ENCODE measurements at regions not wholly inside any gene's neighbourhood (a gene's known extent, or its start where the extent isn't known, plus 50 kb on each side); places are given as distances from the start of the nearest gene placed in this dataset.

DNA sequence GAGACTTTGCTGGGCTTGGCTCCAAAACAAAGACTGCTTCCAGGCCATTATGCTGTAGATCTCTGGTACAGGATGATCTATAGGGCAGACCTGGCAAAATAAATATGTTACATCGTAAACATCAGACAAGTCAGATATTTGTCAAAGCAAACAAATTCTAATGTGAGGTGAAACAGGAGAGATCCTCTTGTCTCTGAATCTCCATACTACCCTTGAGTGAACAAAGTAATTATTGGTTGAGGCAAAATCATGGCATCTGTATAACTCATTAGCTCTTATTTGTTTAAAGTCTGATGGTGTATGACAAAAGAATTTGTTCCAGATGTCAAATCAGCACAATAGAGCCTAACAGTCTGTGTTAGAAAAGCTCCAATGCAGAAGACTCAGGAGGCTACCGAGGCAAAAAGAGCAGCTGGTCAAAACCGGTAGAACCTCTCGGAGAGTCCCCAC, 1291.5 kb downstream of the TYW1 start:
- ATAC-seq (ENCODE audit: low read depth), result no peak
- no peak overlapping the region for H2BK15ac ChIP-seq (ENCODE audit: low read depth, low read length)
- no peak overlapping the region for H3K4me3 ChIP-seq (ENCODE audit: insufficient read depth, low read depth, low read length)
- H4K91ac ChIP-seq (ENCODE audit: insufficient read depth, low read depth, low read length), result no peak overlapping the region
- no peak overlapping the region for H2AFZ ChIP-seq (replicated peaks; ENCODE audit: low read length, poor library complexity)
- no peak overlapping the region for H3K4ac ChIP-seq (ENCODE audit: low read depth, low read length)
- ChIA-PET POLR2A (ENCODE audit: unreplicated experiment) (no interaction called here), CTCF (no interaction called here)
- no peaks in the 10 kb centered on the region for H3K36me3 ChIP-seq (ENCODE audit: control insufficient read depth, insufficient read depth, low read length)
- H2BK20ac ChIP-seq (ENCODE audit: low read depth, low read length), result no peak overlapping the region
- H3K9me3 ChIP-seq (ENCODE audit: control insufficient read depth, insufficient read depth, low read length), result 0 out of 2 replicates have a peak, but pooled peaks cover 2% of the 10 kb centered on the region
- dilution Hi-C loops (cut with HindIII; ENCODE audit: low sequenced_read_pairs, unreplicated experiment) (no loop called here), in situ Hi-C loops (cut with MboI; ENCODE audit: low sequenced_read_pairs) (no loop called here), intact Hi-C loops (cut with micrococcal nuclease) (no loop called here)
- no peak overlapping the region for H3K9ac ChIP-seq (ENCODE audit: low read depth, low read length)
- no peak overlapping the region; the same call in 1 of the 2 replicates for H3K56ac ChIP-seq (ENCODE audit: extremely low read depth, insufficient read depth, low read length)
- no peak for TF ChIP-seq CTCF (conservative IDR thresholded peaks at IDR 0.05; ENCODE audit: low read depth, low read length)
- H3K27ac ChIP-seq (ENCODE audit: insufficient read depth, low read length), result no peak overlapping the region
- no peak overlapping the region for H2AK9ac ChIP-seq (replicated peaks; ENCODE audit: low read depth, low read length, poor library complexity)
- no peak overlapping the region for H4K5ac ChIP-seq (ENCODE audit: low read depth, low read length)
- no peak overlapping the region for H4K8ac ChIP-seq (ENCODE audit: low read depth in 2 of 2, low read length in 2 of 2)
- H3K4me1 ChIP-seq (ENCODE audit: control insufficient read depth, insufficient read depth, low read length), result no peaks in the 10 kb centered on the region
- H3K27me3 ChIP-seq (ENCODE audit: control insufficient read depth, insufficient read depth, low read length), result no peaks in the 10 kb centered on the region
- no peak overlapping the region for H3K4me2 ChIP-seq (ENCODE audit: low read depth, low read length)
- H4K20me1 ChIP-seq (ENCODE audit: insufficient read depth, low read length), result no peaks in the 10 kb centered on the region
- no CpG with 5 or more reads among the region's 4 CpGs for WGBS, 2 experiments (ENCODE audit: extremely low coverage in 2 of 2, insufficient read length in 1 of 2)
- DNase-seq, result no peak
- H3K18ac ChIP-seq (ENCODE audit: low read depth, low read length), result no peak overlapping the region
- H3K23ac ChIP-seq (ENCODE audit: low read depth, low read length), result no peak overlapping the region
- H3K9me1 ChIP-seq (ENCODE audit: insufficient read depth, low read length), result no peaks in the 10 kb centered on the region
- H2BK120ac ChIP-seq (ENCODE audit: low read depth, low read length), result no peak overlapping the region
- BruUV-seq (replicated peaks), result no TSS peak
- H2AK5ac ChIP-seq (ENCODE audit: low read depth, low read length), result no peak overlapping the region
- H3K14ac ChIP-seq (replicated peaks; ENCODE audit: low read depth, low read length), result no peak overlapping the region
- H3K79me1 ChIP-seq (ENCODE audit: low read depth in 1 of 2, low read length in 2 of 2), result no peaks in the 10 kb centered on the region
- H2BK5ac ChIP-seq (ENCODE audit: low read depth, low read length, poor library complexity, severe bottlenecking), result no peak overlapping the region

Data from IMR-90 (cell line).